ENCODE measurements at regions not wholly inside any gene's neighbourhood (a gene's known extent, or its start where the extent isn't known, plus 50 kb on each side); places are given as distances from the start of the nearest gene placed in this dataset.
"Not testable (repeated sequence)": the region's sequence is repeated elsewhere in the genome, so short reads cannot be mapped to it uniquely, and the experiment has no call there.

DNA sequence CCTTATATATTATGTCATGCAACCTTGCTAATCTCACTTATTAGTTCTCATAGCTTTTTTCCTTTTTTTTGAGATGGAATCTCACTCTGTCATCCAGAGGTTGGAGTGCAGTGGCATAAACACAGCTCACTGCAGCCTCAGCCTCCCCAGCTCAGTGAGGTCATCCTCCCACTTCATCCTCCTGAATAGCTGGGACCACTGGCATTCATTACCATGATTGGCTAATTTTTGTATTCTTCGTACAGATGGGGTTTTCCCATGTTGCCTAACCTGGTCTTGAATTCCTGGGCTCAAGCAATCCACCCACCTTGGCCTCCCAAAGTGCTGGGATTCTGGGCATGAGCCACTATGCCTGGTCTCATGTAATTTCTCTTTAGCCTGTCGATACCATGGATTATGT is 89.1 kb upstream of the TRIM24 start:
- H3K4me3 ChIP-seq (ENCODE audit: low read length): no peak overlapping the region
- no peak for TF ChIP-seq ZNF274 (IDR thresholded peaks at IDR 0.05; ENCODE audit: low read depth, low read length)

DNA sequence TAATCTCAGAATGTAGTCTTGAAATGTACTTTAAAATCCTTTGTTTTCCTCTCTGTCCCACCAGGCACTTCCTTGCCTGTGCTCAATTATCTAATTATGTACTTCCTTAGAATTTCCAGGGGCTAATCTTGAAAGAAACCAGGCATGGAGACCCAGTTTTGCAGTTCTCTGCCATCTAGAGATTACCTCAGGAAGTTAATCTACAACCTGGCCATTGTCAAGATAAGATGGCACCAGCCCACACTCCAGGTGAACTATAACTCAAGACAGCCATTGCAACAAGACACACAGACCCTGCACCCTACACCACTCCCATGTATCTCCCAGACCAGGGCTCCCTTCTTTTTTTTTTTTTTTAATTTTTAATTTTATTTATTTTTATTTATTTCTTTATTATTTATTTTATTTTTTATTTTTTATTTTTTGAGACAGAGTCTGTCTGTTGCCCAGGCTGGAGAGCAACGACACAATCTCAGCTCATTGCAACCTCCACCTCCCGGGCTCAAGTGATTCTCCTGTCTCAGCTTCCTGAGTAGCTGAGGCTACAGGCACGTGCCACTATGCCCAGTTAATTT is 85.9 kb upstream of the TRIM24 start:
- no peak overlapping the region for H3K4me3 ChIP-seq (ENCODE audit: low read length)
- no peak for TF ChIP-seq ZNF274 (IDR thresholded peaks at IDR 0.05; ENCODE audit: low read depth, low read length)

DNA sequence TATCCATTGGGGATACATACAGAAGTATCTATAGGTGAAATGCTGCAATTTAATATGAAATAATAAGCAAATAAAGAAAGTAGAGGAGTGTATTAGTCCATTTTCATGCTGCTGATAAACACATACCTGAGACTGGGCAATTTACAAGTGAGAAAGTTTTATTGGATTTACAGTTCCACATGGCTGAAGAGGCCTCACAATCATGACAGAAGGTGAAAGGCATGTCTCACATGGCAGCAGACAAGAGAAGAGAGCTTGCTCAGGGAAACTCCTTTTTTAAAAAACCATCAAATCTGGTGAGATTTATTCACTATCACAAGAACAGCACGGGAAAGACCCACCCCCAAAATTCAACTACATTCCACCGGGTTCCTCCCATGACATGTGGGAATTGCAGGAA is 82.8 kb upstream of the TRIM24 start:
- H3K4me3 ChIP-seq (ENCODE audit: low read length): no peak overlapping the region
- TF ChIP-seq ZNF274 (IDR thresholded peaks at IDR 0.05; ENCODE audit: low read depth, low read length): no peak

DNA sequence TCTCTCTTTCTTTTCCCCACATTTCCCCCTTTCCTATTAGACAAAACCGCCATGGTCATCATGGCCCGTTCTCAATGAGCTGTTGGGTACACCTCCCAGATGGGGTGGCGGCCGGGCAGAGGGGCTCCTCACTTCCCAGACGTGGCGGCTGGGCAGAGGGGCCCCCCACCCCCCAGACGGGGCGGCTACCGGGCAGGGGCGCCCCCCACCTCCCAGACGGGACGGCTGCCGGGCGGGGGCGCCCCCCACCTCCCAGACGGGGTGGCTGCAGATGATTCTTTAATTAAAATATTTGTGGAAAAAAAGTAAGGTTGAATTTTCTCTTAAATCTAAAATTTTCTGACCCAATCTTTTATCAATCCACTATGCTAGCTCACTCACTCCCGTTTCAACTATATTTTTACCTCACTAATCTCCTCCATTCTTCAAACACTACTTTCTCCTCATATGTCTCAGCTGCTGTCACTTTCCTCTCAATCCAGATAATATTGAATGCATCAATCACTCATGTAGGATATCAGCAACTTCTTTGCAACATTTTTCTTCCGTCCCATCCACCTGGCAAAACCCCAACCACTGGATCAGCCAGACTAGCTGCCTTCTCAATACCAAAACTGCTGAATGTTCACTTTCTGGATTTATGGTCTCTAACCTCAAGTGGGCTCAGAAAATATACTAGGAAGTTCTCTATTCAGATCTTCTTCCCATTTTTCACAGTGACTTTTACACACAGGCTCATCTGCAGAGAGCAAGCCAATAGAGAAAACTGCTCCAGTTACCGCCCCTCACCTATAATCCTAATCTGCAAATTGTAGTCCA is 81.1 kb upstream of the TRIM24 start:
- H3K4me3 ChIP-seq (ENCODE audit: low read length): no peak overlapping the region
- no peak for TF ChIP-seq ZNF274 (IDR thresholded peaks at IDR 0.05; ENCODE audit: low read depth, low read length)

DNA sequence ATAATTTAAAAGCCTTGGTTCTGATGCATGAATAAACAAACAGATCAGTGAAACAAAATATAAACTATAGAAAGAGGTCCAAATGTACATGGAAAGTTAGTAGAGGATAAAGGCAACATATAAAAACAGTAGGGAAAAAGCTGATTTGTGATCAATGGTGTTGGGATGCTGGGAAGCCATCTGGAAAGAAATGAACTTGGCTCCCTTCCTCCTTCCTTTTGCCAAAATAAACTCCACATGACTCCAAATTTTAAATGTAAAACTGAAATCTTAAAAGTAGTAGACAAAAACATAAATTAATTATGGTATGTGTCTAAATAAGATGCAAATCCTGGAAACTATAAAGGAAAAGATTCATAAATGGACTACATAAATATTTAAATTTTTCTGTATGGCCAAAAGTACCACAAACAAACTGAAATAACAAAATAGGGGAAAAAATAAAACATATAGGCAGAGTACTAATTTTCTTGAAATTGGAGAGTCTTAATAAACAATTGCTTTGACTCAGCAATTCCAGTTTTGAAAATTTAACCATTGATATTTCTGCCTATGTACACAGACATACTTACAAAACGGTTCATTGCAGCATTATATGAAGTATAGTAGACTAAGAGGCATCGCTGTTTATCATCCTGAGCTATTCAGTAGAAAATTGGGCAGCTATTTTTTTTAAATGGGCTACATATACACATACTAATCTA is 77.0 kb upstream of the TRIM24 start:
- TF ChIP-seq ZNF274 (IDR thresholded peaks at IDR 0.05; ENCODE audit: low read depth, low read length): no peak
- no peak overlapping the region for H3K4me3 ChIP-seq (ENCODE audit: low read length)

DNA sequence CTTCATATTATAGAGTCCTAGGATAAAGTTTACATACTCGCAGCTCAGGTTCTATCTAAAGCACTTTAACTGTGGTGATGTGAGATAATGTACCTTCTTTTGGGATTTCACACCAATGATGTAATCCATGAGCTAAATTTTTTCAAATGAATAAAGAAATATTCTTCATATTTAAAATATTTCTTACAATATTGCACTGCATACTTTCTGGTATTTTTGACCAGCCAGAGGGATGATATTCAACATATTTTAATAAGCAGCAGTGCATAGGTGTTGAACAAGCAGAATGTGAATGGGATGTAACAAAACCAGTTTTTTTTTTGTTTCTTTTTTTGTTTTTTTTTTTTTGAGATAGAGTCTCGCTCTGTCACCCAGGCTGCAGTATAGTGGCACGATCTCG is 73.2 kb upstream of the TRIM24 start:
- TF ChIP-seq ZNF274 (IDR thresholded peaks at IDR 0.05; ENCODE audit: low read depth, low read length): no peak
- H3K4me3 ChIP-seq (ENCODE audit: low read length): no peak overlapping the region

DNA sequence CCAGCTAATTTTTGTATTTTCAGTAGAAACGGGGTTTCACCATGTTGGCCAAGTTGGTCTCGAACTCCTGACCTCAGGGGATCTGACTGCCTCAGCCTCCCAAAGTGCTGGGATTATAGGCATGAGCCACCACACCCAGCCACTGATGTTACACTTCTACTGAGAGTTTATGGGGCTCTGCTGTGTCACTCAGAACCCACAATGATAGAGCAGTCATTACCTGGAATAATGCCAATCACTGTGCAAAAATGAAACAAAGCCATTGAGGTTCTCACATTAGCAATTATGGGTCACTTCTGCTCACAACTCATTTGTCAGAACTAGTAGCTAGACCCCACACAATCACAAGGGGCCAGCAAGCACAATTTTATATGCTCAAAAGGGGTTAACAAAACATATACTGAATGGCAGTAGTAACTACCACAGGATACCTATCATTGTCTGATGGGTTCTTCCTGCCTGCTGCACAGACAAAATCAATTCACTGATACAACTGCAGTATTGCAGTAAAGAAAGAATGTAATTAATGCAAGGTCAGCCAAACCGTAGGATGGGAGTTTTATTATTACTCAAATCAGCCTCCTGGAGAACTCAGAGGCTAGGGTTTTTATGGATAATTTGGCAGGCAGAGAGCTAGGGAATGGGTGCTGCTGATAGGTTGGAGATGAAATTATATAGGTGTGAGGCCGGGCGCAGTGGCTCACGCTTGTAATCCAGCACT is 72.1 kb upstream of the TRIM24 start:
- TF ChIP-seq ZNF274 (IDR thresholded peaks at IDR 0.05; ENCODE audit: low read depth, low read length): no peak
- no peak overlapping the region for H3K4me3 ChIP-seq (ENCODE audit: low read length)

DNA sequence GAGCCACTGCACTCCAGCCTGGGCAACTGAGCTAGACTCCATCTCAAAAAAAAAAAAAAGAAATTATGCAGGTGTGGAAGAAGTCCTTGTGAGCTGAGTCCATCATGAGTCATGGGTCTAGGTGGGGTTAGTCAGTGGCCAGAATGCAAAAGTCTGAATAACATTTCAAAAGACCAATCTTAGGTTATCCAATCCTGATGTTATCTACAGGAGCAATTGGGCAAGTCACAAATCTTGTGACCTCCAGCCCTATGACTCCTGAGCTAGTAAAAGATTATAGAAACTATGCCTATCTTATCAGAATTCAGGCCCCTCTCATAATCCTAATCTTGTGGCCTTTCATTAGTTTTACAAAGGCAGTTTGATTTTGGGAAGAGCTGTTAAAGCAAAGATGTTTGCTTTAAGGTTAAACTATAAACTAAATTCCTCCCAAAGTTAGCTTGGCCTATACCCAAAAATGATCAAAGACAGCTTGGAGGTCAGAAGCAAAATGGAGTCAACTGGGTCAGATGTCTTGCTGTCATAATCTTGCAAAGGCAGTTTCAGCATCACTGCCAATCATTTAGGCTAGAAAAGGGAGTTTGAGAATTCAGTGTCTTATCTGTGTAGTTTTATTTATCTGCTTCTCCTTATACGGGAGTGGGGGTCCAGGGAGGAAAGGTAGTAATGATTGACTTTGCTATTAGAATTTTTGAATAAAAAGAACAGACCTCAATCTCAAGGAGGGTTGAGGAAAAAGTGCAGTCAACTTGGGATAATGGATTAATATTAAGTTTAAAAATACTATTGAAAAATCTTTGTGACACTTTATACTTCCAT is 71.2 kb upstream of the TRIM24 start:
- no peak for TF ChIP-seq ZNF274 (IDR thresholded peaks at IDR 0.05; ENCODE audit: low read depth, low read length)
- H3K4me3 ChIP-seq (ENCODE audit: low read length): no peak overlapping the region

DNA sequence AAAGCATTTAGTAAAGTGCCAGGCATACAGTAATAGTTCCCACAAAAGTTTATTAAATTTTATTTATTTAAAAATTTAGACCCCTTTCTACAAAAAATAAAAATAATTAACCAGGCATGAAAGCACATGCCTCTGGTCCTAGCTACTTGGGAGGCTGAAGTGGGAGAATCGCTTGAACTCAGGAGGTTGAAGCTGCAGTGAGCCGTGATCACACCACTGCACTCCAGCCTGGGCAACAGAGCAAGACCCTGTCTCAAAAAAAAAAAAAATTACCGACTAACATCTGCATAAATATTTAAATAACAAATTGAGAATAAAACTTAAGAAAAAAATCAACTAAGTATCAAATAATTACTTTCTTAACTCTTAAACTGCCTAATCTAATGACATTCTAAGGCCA is 64.3 kb upstream of the TRIM24 start:
- TF ChIP-seq ZNF274 (IDR thresholded peaks at IDR 0.05; ENCODE audit: low read depth, low read length): no peak
- no peak overlapping the region for H3K4me3 ChIP-seq (ENCODE audit: low read length)

DNA sequence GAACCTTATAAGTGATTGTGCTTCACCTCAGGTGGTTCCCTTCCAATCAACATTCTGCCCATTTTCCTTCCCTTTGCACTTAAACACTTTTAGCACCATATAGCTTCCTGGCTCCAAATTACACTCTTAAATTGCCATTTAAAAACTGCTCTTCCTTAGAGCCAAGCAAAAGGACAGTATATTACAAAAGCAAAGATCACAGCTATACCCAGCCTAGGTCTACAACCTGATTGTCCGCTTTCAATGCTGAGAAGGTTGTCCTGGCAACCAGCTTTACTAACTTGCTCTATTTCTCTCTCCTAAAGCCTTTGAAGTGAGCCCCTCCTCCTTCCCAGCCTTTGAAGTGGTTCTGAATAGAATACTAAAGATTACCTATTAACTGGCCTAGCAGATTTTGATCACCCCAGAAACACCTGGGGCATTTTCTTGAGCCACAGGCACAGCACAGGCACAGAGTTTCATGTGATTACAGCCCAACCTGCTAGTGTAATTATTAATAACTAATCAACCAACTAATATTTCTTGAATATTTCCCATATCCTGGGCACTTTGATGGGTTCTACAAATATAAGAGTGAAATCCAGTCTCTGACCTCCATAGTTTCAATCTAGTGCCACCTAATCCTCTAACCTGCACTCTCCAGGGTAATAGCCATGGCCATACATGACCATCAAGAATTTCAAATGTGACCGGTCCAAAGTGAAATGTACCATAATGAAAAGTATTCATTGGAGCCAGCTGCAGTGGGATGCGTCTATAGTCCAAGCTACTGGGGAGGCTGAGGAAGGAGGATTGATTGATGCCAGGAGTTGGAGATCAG is 63.6 kb upstream of the TRIM24 start:
- TF ChIP-seq ZNF274 (IDR thresholded peaks at IDR 0.05; ENCODE audit: low read depth, low read length): no peak
- H3K4me3 ChIP-seq (ENCODE audit: low read length): no peak overlapping the region; the same call in 1 of the 2 replicates

DNA sequence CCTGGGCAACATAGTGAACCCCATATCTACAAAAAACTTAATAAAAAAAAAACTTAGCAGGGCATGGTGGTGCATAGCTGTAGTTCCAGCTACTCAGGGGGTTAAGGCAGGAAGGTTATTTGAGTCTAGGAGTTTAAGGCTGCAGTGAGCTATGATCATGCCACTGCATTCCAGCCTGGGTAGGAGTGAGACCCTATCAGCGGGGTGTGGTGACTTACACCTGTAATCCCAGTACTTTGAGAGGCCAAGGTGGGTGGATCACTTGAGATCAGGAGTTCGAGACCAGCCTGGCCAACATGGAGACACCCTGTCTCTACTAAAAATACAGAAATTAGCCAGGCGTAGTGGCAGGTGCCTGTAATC is 63.0 kb upstream of the TRIM24 start:
- H3K4me3 ChIP-seq (ENCODE audit: low read length): not testable (repeated sequence)

DNA sequence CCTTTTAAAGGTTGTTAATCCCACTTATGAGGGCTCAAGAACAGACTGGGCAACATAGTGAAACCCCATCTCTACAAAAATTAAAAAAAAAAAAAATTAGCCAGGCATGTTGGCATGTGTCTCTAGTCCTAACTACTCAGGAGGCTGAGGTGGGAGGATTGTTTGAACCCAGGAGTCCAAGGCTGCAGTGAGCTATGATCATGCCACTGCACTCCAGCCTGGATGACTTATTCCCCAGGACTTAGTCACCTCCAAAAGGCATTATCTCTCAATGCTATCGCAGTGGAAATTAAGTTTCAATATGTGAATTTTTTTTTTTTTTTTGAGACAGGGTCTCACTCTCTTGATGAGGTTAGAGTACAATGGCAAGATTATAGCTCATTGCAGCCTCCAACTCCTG is 61.2 kb upstream of the TRIM24 start:
- H3K4me3 ChIP-seq (ENCODE audit: low read length): no peak overlapping the region
- no peak for TF ChIP-seq ZNF274 (IDR thresholded peaks at IDR 0.05; ENCODE audit: low read depth, low read length)

DNA sequence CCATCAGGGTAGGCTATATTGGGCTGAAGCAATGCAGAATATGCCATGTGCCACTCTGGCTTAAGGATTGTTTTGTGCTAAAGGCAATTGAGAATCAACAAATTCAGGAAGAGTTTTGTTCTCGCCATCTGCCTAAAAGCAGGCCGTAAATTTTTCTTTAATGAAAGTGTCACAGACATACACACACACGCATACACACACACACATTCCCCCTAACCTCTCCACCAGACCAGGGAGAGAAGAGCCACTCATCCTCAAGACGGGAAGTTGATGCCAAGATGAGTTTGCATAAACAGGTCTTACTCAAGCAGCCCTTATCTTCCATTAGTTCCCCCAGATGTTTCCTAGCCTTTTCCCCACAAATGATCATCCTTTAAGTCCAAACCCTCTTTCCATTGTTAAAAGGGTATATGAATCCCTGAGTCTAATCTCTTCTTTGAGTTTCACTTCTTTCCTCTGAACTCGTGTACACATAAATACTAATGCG is 59.6 kb upstream of the TRIM24 start:
- no peak for TF ChIP-seq ZNF274 (IDR thresholded peaks at IDR 0.05; ENCODE audit: low read depth, low read length)
- no peak overlapping the region for H3K4me3 ChIP-seq (ENCODE audit: low read length)
